ENCODE measurements at regions not wholly inside any gene's neighbourhood (a gene's known extent, or its start where the extent isn't known, plus 50 kb on each side); places are given as distances from the start of the nearest gene placed in this dataset.
A peak's percentile ranks its signal among the peaks of the same experiment; 100 is the strongest.
"Not testable (repeated sequence)": the region's sequence is repeated elsewhere in the genome, so short reads cannot be mapped to it uniquely, and the experiment has no call there.

- not testable (repeated sequence) for H3K27me3 ChIP-seq (ENCODE audit: control insufficient read depth, insufficient read depth, low read length); H3K4me3 ChIP-seq (ENCODE audit: low read length); H3K27ac ChIP-seq (ENCODE audit: low read length); H3K9me3 ChIP-seq (ENCODE audit: control insufficient read depth, insufficient read depth, low read length); H3K4me1 ChIP-seq (ENCODE audit: control insufficient read depth, insufficient read depth, low read length); DNase-seq (ENCODE audit: low read depth, low spot score); H3K36me3 ChIP-seq (ENCODE audit: control insufficient read depth, insufficient read depth, low read length)
- no CpG with 5 or more reads among the region's 23 CpGs for WGBS (ENCODE audit: insufficient coverage, insufficient read length)
Measured at GRCh38 chr1:146393796-146394195, 165.0 kb upstream of the NOTCH2NLA start.

- WGBS (ENCODE audit: insufficient coverage, insufficient read length): no CpG with 5 or more reads among the region's 19 CpGs
- not testable (repeated sequence) for H3K27ac ChIP-seq (ENCODE audit: low read length); H3K27me3 ChIP-seq (ENCODE audit: control insufficient read depth, insufficient read depth, low read length); DNase-seq (ENCODE audit: low read depth, low spot score); H3K9me3 ChIP-seq (ENCODE audit: control insufficient read depth, insufficient read depth, low read length); H3K4me3 ChIP-seq (ENCODE audit: low read length); H3K36me3 ChIP-seq (ENCODE audit: control insufficient read depth, insufficient read depth, low read length); H3K4me1 ChIP-seq (ENCODE audit: control insufficient read depth, insufficient read depth, low read length)
Measured at GRCh38 chr1:146393154-146393553, 164.3 kb upstream of the NOTCH2NLA start.

- H3K36me3 ChIP-seq (ENCODE audit: control insufficient read depth, insufficient read depth, low read length); H3K4me3 ChIP-seq (ENCODE audit: low read length); H3K27ac ChIP-seq (ENCODE audit: low read length); H3K4me1 ChIP-seq (ENCODE audit: control insufficient read depth, insufficient read depth, low read length); DNase-seq (ENCODE audit: low read depth, low spot score); H3K9me3 ChIP-seq (ENCODE audit: control insufficient read depth, insufficient read depth, low read length); H3K27me3 ChIP-seq (ENCODE audit: control insufficient read depth, insufficient read depth, low read length): not testable (repeated sequence)
- WGBS (ENCODE audit: insufficient coverage, insufficient read length): no CpG with 5 or more reads among the region's 6 CpGs
Measured at GRCh38 chr1:146389178-146389577, 160.4 kb upstream of the NOTCH2NLA start.

GRCh38 chr1:146387750-146388469, 159.1 kb upstream of the NOTCH2NLA start:
- H3K4me3 ChIP-seq (ENCODE audit: low read length); H3K27ac ChIP-seq (ENCODE audit: low read length): not testable (repeated sequence)

GRCh38 chr1:146386851-146387749, 158.3 kb upstream of the NOTCH2NLA start:
- not testable (repeated sequence) for H3K27ac ChIP-seq (ENCODE audit: low read length); H3K9me3 ChIP-seq (ENCODE audit: control insufficient read depth, insufficient read depth, low read length); H3K4me1 ChIP-seq (ENCODE audit: control insufficient read depth, insufficient read depth, low read length); H3K27me3 ChIP-seq (ENCODE audit: control insufficient read depth, insufficient read depth, low read length); H3K36me3 ChIP-seq (ENCODE audit: control insufficient read depth, insufficient read depth, low read length); H3K4me3 ChIP-seq (ENCODE audit: low read length)
- DNase-seq (ENCODE audit: low read depth, low spot score): peak; percentile 78
- no CpG with 5 or more reads among the region's 39 CpGs for WGBS (ENCODE audit: insufficient coverage, insufficient read length)

More at GRCh38 chr1:146387750-146388469, 159.1 kb upstream of the NOTCH2NLA start:
- H3K27me3 ChIP-seq (ENCODE audit: control insufficient read depth, insufficient read depth, low read length); H3K36me3 ChIP-seq (ENCODE audit: control insufficient read depth, insufficient read depth, low read length); H3K9me3 ChIP-seq (ENCODE audit: control insufficient read depth, insufficient read depth, low read length); DNase-seq (ENCODE audit: low read depth, low spot score); H3K4me1 ChIP-seq (ENCODE audit: control insufficient read depth, insufficient read depth, low read length): not testable (repeated sequence)
- WGBS (ENCODE audit: insufficient coverage, insufficient read length): no CpG with 5 or more reads among the region's 10 CpGs

GRCh38 chr1:146381196-146381595, 152.4 kb upstream of the NOTCH2NLA start:
- WGBS (ENCODE audit: insufficient coverage, insufficient read length): no CpG with 5 or more reads among the region's 7 CpGs
- not testable (repeated sequence) for H3K4me3 ChIP-seq (ENCODE audit: low read length); H3K36me3 ChIP-seq (ENCODE audit: control insufficient read depth, insufficient read depth, low read length); H3K9me3 ChIP-seq (ENCODE audit: control insufficient read depth, insufficient read depth, low read length); H3K27ac ChIP-seq (ENCODE audit: low read length); H3K27me3 ChIP-seq (ENCODE audit: control insufficient read depth, insufficient read depth, low read length); H3K4me1 ChIP-seq (ENCODE audit: control insufficient read depth, insufficient read depth, low read length); DNase-seq (ENCODE audit: low read depth, low spot score)

- H3K9me3 ChIP-seq (ENCODE audit: control insufficient read depth, insufficient read depth, low read length); H3K4me3 ChIP-seq (ENCODE audit: low read length); H3K27me3 ChIP-seq (ENCODE audit: control insufficient read depth, insufficient read depth, low read length); H3K36me3 ChIP-seq (ENCODE audit: control insufficient read depth, insufficient read depth, low read length); H3K27ac ChIP-seq (ENCODE audit: low read length); H3K4me1 ChIP-seq (ENCODE audit: control insufficient read depth, insufficient read depth, low read length): not testable (repeated sequence)
- peak; percentile 85 for DNase-seq (ENCODE audit: low read depth, low spot score)
- WGBS (ENCODE audit: insufficient coverage, insufficient read length): no CpG with 5 or more reads among the region's 42 CpGs
Measured at GRCh38 chr1:146376708-146377496, 148.1 kb upstream of the NOTCH2NLA start.

- H3K36me3 ChIP-seq (ENCODE audit: control insufficient read depth, insufficient read depth, low read length); H3K27me3 ChIP-seq (ENCODE audit: control insufficient read depth, insufficient read depth, low read length); H3K4me1 ChIP-seq (ENCODE audit: control insufficient read depth, insufficient read depth, low read length); H3K4me3 ChIP-seq (ENCODE audit: low read length); H3K27ac ChIP-seq (ENCODE audit: low read length); H3K9me3 ChIP-seq (ENCODE audit: control insufficient read depth, insufficient read depth, low read length): not testable (repeated sequence)
- WGBS (ENCODE audit: insufficient coverage, insufficient read length): no CpG with 5 or more reads among the region's 27 CpGs
- DNase-seq (ENCODE audit: low read depth, low spot score): peak; percentile 13
Measured at GRCh38 chr1:146376309-146376707, 147.5 kb upstream of the NOTCH2NLA start.

GRCh38 chr1:146375108-146375507, 146.3 kb upstream of the NOTCH2NLA start:
- H3K36me3 ChIP-seq (ENCODE audit: control insufficient read depth, insufficient read depth, low read length); H3K4me1 ChIP-seq (ENCODE audit: control insufficient read depth, insufficient read depth, low read length); H3K4me3 ChIP-seq (ENCODE audit: low read length); H3K27me3 ChIP-seq (ENCODE audit: control insufficient read depth, insufficient read depth, low read length); H3K27ac ChIP-seq (ENCODE audit: low read length); H3K9me3 ChIP-seq (ENCODE audit: control insufficient read depth, insufficient read depth, low read length); DNase-seq (ENCODE audit: low read depth, low spot score): not testable (repeated sequence)
- WGBS (ENCODE audit: insufficient coverage, insufficient read length): no CpG with 5 or more reads among the region's 6 CpGs

- H3K4me1 ChIP-seq (ENCODE audit: control insufficient read depth, insufficient read depth, low read length); H3K36me3 ChIP-seq (ENCODE audit: control insufficient read depth, insufficient read depth, low read length); H3K27me3 ChIP-seq (ENCODE audit: control insufficient read depth, insufficient read depth, low read length); H3K27ac ChIP-seq (ENCODE audit: low read length); H3K9me3 ChIP-seq (ENCODE audit: control insufficient read depth, insufficient read depth, low read length): not testable (repeated sequence)
- DNase-seq (ENCODE audit: low read depth, low spot score): peak; percentile 45
- no CpG with 5 or more reads among the region's 23 CpGs for WGBS (ENCODE audit: insufficient coverage, insufficient read length)
- peak overlapping the region; percentile 36; the same call in 1 of the 2 replicates for H3K4me3 ChIP-seq (ENCODE audit: low read length)
Measured at GRCh38 chr1:146369940-146370339, 141.1 kb upstream of the NOTCH2NLA start.
